Non-pigmented ciliary epithelial cell (primary cell): ENCODE measurements at regions not wholly inside any gene's neighbourhood (a gene's known extent, or its start where the extent isn't known, plus 50 kb on each side); places are given as distances from the start of the nearest gene placed in this dataset.

Source experiments
- DNase-seq: peaks from one replicate; pipeline ENCODE4 v3.0.0-alpha.2; 2010; ENCODE audit warnings: low read depth

DNA sequence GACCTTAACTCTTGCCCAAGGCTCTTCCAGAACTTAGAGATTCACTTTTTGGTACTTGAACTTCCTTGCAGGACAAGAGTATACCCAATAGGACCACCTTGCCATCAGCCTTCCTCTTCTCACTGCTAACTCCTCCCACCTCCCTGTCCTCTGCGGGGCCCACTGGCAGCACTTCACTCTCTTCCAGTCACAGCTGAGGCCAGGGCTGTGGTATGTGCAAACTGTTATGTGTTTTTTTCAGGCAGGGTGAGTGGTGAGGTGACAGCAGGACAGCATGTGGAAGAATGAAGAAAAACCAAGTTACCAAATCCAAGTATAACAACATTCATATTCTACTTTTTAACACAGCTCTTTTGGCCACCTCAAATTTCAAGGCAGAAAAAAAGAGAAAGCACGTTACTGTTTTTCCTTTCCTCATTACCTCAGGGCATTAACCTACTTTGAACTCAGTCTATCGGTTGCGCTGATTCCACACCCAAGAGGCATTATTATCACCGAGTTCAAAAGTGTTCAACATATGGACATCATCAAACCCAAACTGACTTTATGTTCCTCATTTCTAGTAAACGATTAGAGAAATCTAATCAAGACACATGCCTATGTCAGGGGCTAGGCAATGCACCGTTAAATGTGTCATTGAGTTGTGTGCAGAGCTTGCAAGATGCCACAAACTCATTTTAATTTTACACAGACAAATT is 605.2 kb upstream of the SYT4 start:
- DNase-seq: no peak

DNA sequence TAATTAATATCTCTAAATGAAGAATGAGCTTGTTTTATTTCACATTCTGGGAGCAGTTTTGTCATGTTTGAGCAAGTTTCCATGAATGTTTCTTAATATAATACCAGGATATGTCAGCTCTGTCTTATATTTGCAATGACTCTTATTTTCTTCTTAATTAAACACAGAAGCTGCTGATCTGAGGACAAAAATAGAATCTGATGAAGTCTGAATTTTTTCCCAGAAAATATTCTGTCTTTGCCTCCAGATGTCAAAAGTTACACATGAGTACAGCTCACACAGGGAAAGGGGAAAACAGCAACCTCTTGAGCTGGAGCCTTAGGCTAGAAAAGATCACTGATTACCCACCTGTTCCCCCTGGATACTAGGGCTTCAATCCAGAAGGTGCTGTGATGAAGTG is 606.6 kb upstream of the SYT4 start:
- DNase-seq: no peak

DNA sequence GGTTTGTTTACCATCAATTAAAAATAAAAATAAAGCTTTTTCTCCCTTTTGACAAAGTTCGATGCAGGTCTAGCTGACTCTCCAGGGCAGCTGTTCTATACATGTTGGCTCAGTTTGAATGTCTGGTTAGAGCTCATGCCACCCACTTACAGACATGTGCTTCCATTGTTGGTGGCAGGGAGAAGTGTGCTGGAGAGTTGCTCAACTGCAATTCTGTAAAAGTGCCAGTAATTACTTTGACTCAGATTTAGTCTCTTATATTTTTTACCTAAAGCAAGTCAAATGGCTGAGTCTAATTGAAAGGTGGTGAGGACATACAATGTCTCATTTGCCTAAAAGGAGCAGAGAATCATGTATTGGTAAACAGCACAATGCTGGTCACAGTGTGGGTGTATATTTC is 609.1 kb upstream of the SYT4 start:
- DNase-seq: no peak

DNA sequence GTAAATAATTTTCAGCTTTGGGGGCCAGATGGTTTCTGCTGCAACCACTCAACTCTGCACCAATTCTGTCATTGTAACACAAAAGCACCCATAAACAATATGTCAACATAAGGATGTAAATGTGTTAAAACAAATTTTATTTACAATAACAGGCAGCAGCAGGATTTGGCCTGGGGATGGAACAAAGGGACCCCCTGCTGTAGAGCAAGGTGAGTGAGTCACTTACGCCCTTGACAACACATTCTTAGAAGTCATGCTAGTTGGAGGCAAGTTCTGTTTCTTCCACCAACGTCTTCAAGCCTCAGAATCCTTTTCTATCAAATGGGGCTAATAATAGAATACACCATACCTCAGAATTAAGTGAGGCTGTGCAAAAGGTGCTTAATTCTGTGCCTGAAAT is 610.2 kb upstream of the SYT4 start:
- no peak for DNase-seq

DNA sequence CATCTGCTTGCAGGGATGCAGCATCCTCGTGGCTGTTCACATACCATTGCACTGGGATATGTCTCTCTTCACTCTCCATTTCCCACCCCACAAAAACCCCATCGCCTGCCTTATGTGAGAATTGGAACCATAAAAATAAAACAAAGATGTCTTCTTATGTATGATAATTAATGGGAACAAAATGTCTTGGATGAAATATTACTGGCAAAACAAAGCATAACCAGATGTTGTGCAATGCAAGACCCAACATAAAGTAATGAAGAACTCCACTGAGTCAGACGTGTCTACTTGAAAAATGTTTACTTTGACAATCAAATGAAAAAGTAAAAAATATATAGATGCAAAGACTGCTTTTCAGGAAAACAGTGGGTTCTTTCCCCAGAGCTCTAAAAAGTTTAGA is 611.3 kb upstream of the SYT4 start:
- DNase-seq: no peak

DNA sequence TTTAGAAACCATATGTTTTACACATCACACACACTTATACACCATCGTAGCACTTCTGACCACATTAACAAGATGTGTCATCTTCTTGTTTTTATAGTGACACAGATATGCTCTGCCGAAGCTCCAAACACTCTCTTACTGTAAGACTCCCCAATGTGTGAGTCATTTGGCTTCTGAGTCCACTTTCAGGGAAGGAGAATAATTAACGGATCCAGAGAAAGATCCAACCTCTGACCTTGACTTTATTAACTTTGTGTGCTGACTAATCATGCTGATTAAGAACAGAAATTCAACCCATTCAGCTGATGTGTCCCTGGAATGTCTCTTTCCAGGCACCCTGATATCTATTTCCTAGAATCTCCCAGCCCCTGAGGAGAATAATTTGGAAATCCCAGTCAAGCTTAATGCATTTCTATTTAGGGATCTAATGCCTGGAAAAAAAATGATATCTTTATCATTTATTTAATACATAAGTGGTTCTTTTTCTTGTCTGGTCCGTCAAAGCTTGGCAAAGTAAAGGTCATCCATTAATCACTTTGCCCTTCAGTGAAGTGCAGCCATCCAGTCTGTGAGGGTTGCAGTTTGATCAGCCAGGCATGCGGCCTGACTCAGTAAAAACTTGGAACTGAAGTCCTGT is 615.8 kb upstream of the SYT4 start:
- DNase-seq: peak; percentile 88

DNA sequence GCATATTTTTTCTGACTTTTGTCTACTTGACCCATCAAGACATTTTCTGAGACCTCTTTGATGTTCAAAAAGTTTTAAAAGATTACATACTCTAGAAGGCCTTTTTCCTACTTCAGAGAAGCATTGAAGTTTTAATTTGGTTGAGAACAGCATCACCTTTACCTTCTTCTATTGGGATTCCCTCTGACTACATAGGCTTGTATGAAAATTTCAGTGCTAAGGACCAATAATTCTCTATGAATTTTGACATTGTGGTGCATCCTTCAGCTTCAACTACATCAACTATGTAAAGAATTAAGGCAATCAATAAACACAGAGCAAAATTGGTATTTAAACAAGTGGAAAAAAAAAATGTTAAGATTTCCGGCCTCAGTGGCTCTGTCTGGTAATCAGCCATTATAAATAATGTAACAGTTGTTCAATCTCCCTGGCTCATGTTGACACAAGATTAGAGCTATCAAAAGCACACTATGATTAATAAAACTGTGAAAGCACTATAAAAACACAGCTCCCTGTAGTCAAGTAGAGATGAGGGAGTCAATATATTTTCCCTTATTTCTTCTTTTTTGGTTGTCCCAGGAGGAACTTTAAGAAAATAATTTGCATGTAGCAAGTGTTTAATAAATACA is 627.0 kb upstream of the SYT4 start:
- no peak for DNase-seq

DNA sequence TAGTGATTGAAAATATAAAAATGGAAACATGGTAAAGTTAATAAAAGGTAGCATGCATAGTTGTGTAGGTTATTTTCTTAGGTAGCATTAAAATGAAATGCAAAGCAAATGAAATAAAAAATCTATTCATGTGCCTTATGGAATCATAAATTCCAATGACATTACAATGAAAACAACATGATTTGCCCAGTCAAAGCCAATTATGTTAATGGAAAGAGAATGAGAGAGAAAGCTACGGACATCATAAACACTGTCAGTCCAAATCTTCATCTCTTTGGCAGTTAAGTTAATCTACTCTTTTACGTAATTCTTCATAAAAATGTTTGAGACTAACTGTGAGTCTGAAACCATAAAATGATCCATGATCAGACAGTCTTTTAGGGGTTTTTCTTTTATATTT is 636.7 kb upstream of the SYT4 start:
- no peak for DNase-seq

DNA sequence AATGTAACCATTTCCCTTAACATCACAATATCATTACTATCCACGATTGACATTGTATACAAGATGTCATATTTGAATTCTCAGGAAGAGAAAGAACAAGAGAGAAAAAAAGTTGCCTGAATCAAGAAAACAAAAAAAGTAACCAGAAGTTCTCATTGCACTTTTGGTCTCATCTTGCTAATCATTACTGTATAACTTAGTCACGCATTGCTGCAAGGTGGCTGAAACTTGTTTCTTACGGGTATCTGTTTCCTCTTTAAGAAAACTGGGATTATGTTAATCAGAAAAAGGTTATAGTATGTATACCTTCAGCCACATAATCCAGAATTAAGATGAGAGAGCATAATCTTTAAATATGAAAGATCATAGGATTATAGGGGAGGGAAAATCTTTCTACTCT is 639.7 kb upstream of the SYT4 start:
- DNase-seq: no peak

DNA sequence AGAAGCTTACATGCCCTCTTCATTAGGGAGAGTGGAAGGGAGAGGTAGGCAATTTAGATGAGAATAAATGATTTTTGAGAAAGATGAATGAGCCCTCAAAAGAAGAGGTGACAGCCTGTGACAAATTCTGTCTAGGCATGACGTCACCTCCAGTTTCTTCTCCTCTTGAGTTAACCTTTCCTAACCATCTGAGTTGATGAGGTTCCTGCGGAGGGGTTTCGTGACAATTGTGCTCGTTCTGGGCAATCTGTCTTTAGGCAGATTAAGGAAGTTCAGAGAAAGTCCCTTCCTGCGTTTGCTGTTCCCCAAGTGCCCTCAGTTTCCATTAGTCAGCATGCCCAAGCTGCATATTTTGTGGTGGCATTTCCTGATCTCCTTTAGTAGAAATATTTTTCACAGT is 640.2 kb upstream of the SYT4 start:
- no peak for DNase-seq

DNA sequence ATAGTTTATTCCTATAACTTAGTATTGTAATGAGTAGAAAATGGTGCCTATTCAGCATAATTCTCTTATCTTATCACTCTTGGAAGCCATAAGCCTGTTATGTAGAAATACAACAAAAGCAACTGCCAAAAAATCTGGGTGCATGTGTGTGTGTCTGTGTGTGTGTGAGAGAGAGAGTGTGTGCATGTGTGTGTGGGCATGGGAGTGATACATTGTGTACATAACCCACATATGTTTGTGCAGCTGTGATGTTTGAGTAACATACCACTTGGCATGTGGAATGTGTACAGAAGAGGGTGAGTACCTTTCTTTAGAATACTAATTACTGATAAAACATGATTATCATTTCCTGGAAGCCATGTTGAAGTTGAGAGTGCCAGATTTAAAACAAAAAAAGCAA is 642.3 kb upstream of the SYT4 start:
- no peak for DNase-seq

DNA sequence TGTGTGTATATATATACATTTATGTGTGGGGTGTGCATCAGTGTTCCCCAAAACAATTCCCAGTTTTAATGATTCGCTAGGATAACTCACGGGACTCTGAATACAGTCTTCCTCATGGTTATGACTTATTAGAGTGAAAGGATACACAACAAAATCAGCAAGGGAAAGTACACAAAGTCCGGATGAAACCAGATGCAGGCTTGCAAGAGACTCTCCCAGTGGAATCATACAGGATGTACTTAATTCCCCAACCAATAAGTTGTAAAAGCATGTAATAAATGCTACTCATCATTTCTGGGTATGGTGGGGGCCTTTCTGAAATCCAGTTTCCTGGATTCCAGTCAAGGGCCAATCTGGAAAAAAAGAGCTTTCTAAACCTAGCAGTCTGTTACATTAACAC is 654.1 kb upstream of the SYT4 start:
- DNase-seq: no peak

DNA sequence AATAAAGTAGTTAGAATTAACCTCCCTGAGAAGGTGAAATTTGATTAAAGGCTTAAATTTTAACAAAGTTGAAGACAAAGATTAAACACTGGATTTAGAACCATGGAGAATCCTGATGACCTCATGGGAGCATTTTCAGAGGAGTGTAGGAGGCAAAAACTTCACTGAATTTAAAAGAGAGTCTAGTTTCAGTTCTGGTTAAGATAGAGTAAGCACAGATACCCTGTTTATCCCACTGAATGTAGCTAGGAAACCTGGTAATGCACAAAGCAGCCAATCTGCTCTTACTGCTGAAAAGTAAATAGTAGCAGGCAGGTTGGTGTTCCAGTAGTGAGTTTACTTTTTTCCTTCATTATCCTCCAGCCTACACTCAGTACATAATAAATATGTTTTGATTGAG is 654.9 kb upstream of the SYT4 start:
- DNase-seq: no peak

DNA sequence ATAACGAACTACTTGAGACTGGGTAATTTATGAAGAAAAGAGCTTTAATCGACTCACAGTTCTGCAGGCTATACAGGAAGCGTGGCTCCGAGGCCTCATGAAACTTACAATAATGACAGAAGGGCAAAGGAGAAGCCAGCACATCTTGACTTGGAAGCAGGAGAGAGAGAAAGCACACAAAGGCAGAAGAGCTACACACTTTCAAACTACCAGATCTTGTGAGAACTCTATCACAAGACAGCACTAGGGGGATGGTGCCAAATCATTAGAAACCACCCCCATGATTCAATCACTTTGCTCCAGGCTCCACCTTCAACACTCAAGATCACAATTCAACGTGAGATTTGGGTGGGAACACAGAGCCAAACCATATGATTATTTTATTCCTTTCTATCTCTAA is 655.9 kb upstream of the SYT4 start:
- no peak for DNase-seq

DNA sequence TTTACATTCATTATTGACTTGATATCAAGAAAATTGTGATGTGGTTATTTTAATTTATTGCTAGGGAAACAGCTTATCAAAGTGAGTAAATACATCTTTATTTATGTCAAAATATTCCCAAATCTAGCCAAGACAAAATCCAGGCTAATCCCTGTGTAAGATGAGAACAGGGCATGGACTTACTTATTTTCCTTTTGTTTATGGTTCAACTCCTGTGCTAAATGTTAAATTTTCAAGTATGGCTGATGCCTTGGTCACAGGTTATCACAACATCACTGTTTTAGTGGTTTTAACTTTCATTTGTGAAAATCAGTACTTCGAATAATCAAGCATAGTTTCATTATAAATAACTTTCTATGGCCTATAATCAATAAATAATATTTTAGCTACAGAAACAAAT is 657.0 kb upstream of the SYT4 start:
- no peak for DNase-seq

DNA sequence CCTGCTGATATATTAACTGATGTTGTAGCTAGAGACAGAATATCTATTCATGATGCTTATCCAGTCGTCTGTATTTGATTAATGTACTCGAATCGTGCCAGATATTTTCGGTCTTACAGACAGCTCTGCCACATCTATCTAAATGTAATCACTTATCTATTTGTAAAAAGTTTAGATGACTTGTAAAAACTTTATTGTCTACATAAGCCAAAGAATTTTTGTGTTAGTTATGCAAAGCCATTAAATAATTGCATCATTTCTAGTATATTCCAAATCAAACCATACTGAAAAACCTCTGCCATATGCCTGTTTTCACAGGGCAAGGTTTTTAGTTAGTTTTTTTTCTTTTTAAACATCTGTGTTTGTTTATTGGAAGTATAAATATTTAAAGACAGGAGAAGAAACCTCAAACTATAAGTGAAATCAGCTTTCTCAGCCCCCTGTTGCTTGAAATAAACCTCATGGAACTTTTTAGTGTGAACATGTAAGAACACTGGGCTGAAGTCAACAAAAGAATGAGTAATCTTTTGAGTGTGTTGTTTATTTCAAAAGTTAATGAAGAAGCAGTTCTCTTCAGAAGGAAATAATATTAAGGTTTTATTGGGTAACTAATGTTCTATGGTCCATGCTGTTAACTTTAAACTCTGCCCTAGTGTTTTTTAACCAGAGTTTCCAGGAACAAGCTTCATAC is 657.6 kb upstream of the SYT4 start:
- DNase-seq: no peak

DNA sequence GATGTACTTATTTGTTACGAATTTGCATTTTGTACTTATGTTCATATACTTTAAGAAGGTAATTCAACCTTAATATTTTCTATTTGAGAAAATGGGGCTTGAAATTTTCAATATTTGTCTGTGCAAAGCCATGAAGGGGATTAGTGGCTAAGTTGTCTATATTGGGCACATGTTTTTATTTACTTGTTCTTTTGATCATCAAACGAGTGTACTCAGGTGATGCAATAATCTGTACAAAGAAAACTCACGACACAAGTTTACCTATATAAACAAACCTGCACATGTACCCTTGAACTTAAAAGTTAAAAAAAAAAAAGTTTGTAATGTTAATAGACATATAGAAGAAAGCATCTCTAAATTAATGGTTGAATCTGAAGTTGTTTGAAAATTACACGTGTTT is 658.9 kb upstream of the SYT4 start:
- no peak for DNase-seq

DNA sequence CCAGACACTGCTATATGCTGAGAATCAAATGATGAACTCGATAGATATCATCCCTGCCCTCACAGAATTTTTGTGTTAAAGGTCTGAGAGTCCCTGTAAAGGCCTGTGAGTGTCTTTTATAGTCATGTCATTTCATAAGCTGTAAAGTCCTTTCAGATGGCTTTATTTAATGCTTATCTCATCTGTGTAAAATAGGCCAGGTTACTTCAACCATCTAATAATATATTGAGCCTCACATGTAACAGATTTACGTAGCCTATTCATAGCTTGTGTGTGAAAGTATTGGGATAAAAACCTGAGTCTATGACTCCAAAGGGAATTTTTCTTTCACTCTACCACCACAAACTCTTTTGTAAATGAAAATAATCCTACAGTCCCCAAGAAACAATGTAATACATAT is 672.0 kb upstream of the SYT4 start:
- DNase-seq: no peak

DNA sequence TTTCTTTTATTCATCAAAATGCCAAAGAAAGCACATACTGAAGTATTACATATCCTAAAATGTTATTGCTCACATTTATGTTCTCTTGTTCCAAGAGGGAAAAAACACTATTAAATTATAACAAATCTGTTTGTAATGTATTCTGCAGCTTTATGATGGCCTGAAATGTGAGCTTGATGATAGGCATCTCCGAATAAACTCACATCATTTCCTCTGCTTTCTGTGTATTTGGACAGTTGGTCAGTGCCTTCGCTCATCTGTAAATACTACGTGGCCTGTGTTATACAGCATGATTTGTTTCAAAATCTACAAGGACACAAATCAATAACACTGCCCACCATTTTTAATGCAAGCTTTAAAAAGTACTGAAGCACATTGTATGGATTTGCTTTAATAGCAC is 672.8 kb upstream of the SYT4 start:
- DNase-seq: no peak

DNA sequence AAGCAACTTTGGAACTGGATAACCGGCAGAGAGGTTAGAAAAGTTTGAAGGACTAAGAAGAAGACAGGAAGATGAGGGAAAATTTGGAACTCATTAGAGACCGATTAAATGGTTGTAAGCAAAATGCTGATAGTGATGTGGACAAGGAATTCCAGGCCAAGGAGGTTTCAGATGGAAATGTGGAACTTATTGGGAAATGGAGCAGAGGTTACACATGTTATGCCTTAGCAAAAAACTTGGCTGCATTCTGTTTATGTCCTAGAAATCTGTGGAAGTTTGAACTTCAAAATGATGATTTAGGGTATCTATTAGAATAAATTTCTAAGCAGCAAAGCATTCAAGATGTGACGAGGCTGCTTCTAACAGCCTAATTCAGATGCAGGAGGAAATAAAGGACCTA is 675.1 kb upstream of the SYT4 start:
- no peak for DNase-seq

DNA sequence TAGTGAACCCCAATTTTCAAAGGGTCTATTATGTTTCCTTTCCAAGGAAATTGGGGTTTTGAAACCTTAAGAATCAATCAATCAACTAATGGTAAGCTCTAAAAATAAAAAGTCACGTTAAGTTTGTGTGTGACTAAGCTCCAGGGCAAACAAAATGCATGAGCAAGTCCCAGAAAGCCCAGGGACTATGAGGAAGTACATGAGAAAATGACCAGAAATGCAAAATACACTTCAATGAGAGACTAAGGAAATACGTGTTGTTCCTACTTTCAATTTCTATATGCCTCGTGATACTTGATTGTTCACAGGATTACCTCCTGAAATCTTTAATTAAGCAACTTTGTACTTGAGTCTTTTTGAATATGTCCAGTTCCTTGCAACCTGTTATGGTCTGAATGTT is 684.4 kb upstream of the SYT4 start:
- DNase-seq: no peak

DNA sequence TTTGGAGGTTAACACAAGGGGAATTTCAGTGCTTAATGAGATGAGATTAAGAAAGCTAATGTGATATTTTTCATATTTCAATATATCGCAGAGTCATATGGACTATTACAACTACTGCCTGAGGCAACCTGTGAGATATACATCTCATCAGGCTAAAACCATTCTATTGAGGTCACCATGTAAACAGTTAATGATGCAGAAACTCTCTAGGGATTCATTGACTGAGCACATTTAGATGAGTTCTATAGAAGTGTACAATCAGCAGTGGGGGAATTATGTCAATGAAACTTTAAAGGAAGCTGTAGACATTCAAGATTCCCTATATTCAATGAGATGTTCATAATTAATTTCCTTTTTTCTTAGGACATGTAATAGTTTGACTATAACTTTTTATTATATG is 687.4 kb upstream of the SYT4 start:
- no peak for DNase-seq

DNA sequence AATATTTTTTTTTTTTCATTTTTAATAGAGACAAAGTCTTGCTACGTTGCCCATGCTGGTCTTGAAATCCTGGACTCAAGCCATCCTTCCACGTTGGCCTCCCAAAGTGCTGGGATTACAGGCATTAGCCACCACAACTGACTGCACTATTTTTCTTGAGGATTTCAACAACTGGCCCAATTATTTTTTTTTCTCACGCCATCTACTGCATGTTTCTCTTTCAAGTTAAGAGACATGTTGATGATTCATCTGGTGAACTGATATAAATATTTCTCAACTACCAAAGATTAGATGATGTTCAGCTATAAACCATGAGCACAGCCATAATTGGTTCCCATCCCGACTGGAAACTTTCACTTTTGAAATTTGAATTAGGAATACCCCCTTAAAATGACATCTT is 688.4 kb upstream of the SYT4 start:
- DNase-seq: no peak
